ENCODE measurements at regions not wholly inside any gene's neighbourhood (a gene's known extent, or its start where the extent isn't known, plus 50 kb on each side); places are given as distances from the start of the nearest gene placed in this dataset.

GRCh38 chr2:62296034-62296831, 100.3 kb downstream of the B3GNT2 start:
- H3K4me2 ChIP-seq (ENCODE audit: extremely low read depth, insufficient read depth, low read length): no peak overlapping the region
- no peak overlapping the region for H3K9ac ChIP-seq (ENCODE audit: insufficient read depth, low read length)

GRCh38 chr2:62293490-62294271, 97.8 kb downstream of the B3GNT2 start:
- TF ChIP-seq CTCF (conservative IDR thresholded peaks at IDR 0.05 in 1 of 2, IDR thresholded peaks at IDR 0.05 in 1 of 2; ENCODE audit: low read depth in 1 of 2, low read length in 2 of 2): no peak
- TF ChIP-seq EZH2 (IDR thresholded peaks at IDR 0.05; ENCODE audit: low read length, missing control alignments): no peak

More at GRCh38 chr2:62296034-62296831, 100.3 kb downstream of the B3GNT2 start:
- no peak for DNase-seq (ENCODE audit: low read depth in 2 of 2)
- H3K36me3 ChIP-seq (ENCODE audit: control insufficient read depth, insufficient read depth, low read length): no peaks in the 10 kb centered on the region
- H3K4me3 ChIP-seq (replicated peaks in 1 of 4; ENCODE audit: control extremely low read depth in 1 of 4, insufficient read depth in 1 of 4, low read depth in 3 of 4, low read length in 4 of 4): no peak overlapping the region
- no peaks in the 10 kb centered on the region for H3K79me2 ChIP-seq (ENCODE audit: control insufficient read depth, insufficient read depth, low read length)
- H3K4me1 ChIP-seq (ENCODE audit: control insufficient read depth, extremely low read depth, insufficient read depth, low read length): no peaks in the 10 kb centered on the region
- no peak for TF ChIP-seq EZH2 (IDR thresholded peaks at IDR 0.05; ENCODE audit: low read length, missing control alignments)
- no peak for TF ChIP-seq CTCF (conservative IDR thresholded peaks at IDR 0.05 in 1 of 2, IDR thresholded peaks at IDR 0.05 in 1 of 2; ENCODE audit: low read depth in 1 of 2, low read length in 2 of 2)
- H3K27me3 ChIP-seq (ENCODE audit: control insufficient read depth, insufficient read depth, low read length): peaks cover 3% of the 10 kb centered on the region
- H4K20me1 ChIP-seq (ENCODE audit: control insufficient read depth, extremely low read depth, insufficient read depth, low read length): no peaks in the 10 kb centered on the region
- H3K27ac ChIP-seq (ENCODE audit: insufficient read depth, low read length): no peak overlapping the region
- no peak overlapping the region for H2AFZ ChIP-seq (ENCODE audit: low read length)
- no peaks in the 10 kb centered on the region for H3K9me3 ChIP-seq (ENCODE audit: control insufficient read depth, insufficient read depth, low read depth, low read length)

GRCh38 chr2:62293151-62293489, 97.2 kb downstream of the B3GNT2 start:
- no peak overlapping the region for H3K27ac ChIP-seq (ENCODE audit: insufficient read depth, low read length)
- H3K9ac ChIP-seq (ENCODE audit: insufficient read depth, low read length): no peak overlapping the region
- no peak overlapping the region for H3K4me3 ChIP-seq (replicated peaks in 1 of 4; ENCODE audit: control extremely low read depth in 1 of 4, insufficient read depth in 1 of 4, low read depth in 3 of 4, low read length in 4 of 4)
- no peaks in the 10 kb centered on the region for H3K4me1 ChIP-seq (ENCODE audit: control insufficient read depth, extremely low read depth, insufficient read depth, low read length)
- H3K9me3 ChIP-seq (ENCODE audit: control insufficient read depth, insufficient read depth, low read depth, low read length): no peaks in the 10 kb centered on the region
- H3K79me2 ChIP-seq (ENCODE audit: control insufficient read depth, insufficient read depth, low read length): no peaks in the 10 kb centered on the region
- no peak overlapping the region for H3K4me2 ChIP-seq (ENCODE audit: extremely low read depth, insufficient read depth, low read length)
- H4K20me1 ChIP-seq (ENCODE audit: control insufficient read depth, extremely low read depth, insufficient read depth, low read length): no peaks in the 10 kb centered on the region
- DNase-seq (ENCODE audit: low read depth in 2 of 2): no peak
- peaks cover 3% of the 10 kb centered on the region for H3K27me3 ChIP-seq (ENCODE audit: control insufficient read depth, insufficient read depth, low read length)
- H3K36me3 ChIP-seq (ENCODE audit: control insufficient read depth, insufficient read depth, low read length): no peaks in the 10 kb centered on the region
- TF ChIP-seq EZH2 (IDR thresholded peaks at IDR 0.05; ENCODE audit: low read length, missing control alignments) (no peak), CTCF (conservative IDR thresholded peaks at IDR 0.05 in 1 of 2, IDR thresholded peaks at IDR 0.05 in 1 of 2; ENCODE audit: low read depth in 1 of 2, low read length in 2 of 2) (no peak)
- H2AFZ ChIP-seq (ENCODE audit: low read length): no peak overlapping the region

More at GRCh38 chr2:62293490-62294271, 97.8 kb downstream of the B3GNT2 start:
- no peak overlapping the region for H3K4me3 ChIP-seq (replicated peaks in 1 of 4; ENCODE audit: control extremely low read depth in 1 of 4, insufficient read depth in 1 of 4, low read depth in 3 of 4, low read length in 4 of 4)
- peak overlapping the region; percentile 32 for H3K4me2 ChIP-seq (ENCODE audit: extremely low read depth, insufficient read depth, low read length)
- peak; percentile 26 to 37 for DNase-seq (ENCODE audit: low read depth in 2 of 2)
- H3K4me1 ChIP-seq (ENCODE audit: control insufficient read depth, extremely low read depth, insufficient read depth, low read length): no peaks in the 10 kb centered on the region
- H3K79me2 ChIP-seq (ENCODE audit: control insufficient read depth, insufficient read depth, low read length): no peaks in the 10 kb centered on the region
- H3K27ac ChIP-seq (ENCODE audit: insufficient read depth, low read length): no peak overlapping the region
- no peaks in the 10 kb centered on the region for H3K36me3 ChIP-seq (ENCODE audit: control insufficient read depth, insufficient read depth, low read length)
- no peak overlapping the region for H2AFZ ChIP-seq (ENCODE audit: low read length)
- H3K9ac ChIP-seq (ENCODE audit: insufficient read depth, low read length): no peak overlapping the region
- H3K27me3 ChIP-seq (ENCODE audit: control insufficient read depth, insufficient read depth, low read length): peaks cover 3% of the 10 kb centered on the region
- no peaks in the 10 kb centered on the region for H4K20me1 ChIP-seq (ENCODE audit: control insufficient read depth, extremely low read depth, insufficient read depth, low read length)
- H3K9me3 ChIP-seq (ENCODE audit: control insufficient read depth, insufficient read depth, low read depth, low read length): no peaks in the 10 kb centered on the region

Measured in fibroblast of lung (primary cell).